ENCODE measurements at regions not wholly inside any gene's neighbourhood (a gene's known extent, or its start where the extent isn't known, plus 50 kb on each side); places are given as distances from the start of the nearest gene placed in this dataset.

DNA sequence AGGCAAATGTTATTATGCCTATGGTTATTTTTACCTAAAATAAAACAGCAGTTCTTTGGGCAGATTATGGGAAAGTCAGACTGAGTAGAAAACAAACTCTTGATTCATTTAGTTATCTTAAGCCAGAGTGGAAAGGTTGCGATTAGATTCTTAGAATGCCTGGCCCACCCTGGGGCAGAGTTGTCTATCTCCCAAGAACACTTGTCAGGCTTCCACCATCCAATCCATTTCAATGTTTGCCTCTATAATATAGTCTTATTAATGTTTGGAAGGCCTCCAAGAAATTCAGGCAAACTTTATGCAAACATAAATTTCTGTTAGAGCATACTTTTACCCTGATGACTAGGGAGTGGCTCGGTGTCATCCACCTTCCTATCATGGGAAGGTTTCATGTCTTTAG lies 207.0 kb downstream of the SLITRK6 start:
- no peak overlapping the region for H3K4me3 ChIP-seq (ENCODE audit: low read length)
- TF ChIP-seq CTCF (conservative IDR thresholded peaks at IDR 0.05; ENCODE audit: low read depth, low read length): no peak
- DNase-seq (ENCODE audit: low read depth): no peak

GRCh38 chr13:85590231-85590931 lies 208.8 kb downstream of the SLITRK6 start:
- no peak for TF ChIP-seq CTCF (conservative IDR thresholded peaks at IDR 0.05; ENCODE audit: low read depth, low read length)
- H3K4me3 ChIP-seq (ENCODE audit: low read length): no peak overlapping the region
- peak; percentile 32 for DNase-seq (ENCODE audit: low read depth)

DNA sequence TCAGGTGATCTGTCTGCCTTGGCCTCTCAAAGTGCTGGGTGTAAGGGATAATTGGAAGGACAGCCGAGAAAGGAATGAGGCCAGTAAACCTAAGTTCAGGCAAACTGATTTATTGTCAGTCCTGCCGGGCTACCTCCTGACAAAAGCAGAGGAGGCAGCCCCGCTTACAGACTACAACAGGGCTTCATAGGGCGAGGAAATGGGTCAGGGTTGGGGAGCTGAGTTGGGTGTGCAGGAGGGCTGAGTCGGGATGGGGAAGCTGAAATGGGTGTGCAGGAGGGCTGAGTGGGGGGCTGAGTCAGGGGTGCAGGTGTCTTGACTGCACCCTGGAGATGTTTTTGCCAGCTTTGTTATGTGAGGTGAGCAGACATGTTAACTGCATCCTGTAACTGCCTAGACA lies 210.2 kb downstream of the SLITRK6 start:
- DNase-seq (ENCODE audit: low read depth): no peak
- TF ChIP-seq CTCF (conservative IDR thresholded peaks at IDR 0.05; ENCODE audit: low read depth, low read length): no peak
- no peak overlapping the region for H3K4me3 ChIP-seq (ENCODE audit: low read length)

DNA sequence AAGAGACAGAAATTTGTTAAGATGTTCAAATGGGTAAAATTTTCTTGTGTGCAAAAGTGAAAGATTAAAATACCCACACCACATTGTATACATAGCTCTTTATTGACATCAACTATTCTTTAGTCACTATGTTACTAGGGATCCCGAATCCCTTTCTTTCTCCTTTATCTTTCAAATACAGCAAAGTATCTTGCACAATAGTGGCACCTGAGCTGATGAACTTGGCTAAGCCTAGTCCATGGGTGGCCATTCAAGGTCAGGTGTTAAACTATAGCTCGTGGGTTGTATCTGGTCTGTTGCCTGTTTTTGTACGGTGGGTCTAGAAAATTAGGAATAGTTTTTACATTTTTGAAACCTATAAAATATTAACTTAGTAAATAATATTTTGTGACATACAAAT lies 210.9 kb downstream of the SLITRK6 start:
- no peak overlapping the region for H3K4me3 ChIP-seq (ENCODE audit: low read length)
- TF ChIP-seq CTCF (conservative IDR thresholded peaks at IDR 0.05; ENCODE audit: low read depth, low read length): no peak
- no peak for DNase-seq (ENCODE audit: low read depth)

DNA sequence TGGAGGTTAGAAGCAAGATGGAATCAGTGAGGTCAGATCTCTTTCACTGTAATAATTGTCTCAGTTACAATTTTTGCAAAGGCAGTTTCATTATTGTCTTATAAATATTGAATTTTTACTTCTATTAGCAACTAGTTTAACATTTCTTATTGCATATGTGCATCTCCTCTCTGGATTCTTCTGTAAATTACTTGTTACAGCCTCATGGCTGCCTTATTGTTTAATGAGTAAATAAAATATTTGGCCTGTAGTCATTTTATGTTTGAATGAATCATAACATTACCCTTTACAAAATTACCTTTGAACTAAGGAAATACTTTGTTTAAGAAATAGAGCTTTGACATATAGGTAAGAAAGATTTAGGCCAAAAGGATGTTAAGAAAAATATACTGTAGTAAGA lies 212.4 kb downstream of the SLITRK6 start:
- H3K4me3 ChIP-seq (ENCODE audit: low read length): no peak overlapping the region
- TF ChIP-seq CTCF (conservative IDR thresholded peaks at IDR 0.05; ENCODE audit: low read depth, low read length): no peak
- DNase-seq (ENCODE audit: low read depth): no peak

GRCh38 chr13:85586422-85586831 lies 212.8 kb downstream of the SLITRK6 start:
- no peak overlapping the region for H3K4me3 ChIP-seq (ENCODE audit: low read length)
- no peak for DNase-seq (ENCODE audit: low read depth)
- no peak for TF ChIP-seq CTCF (conservative IDR thresholded peaks at IDR 0.05; ENCODE audit: low read depth, low read length)

- H3K4me3 ChIP-seq (ENCODE audit: low read length): no peak overlapping the region
- no peak for DNase-seq (ENCODE audit: low read depth)
- TF ChIP-seq CTCF (conservative IDR thresholded peaks at IDR 0.05; ENCODE audit: low read depth, low read length): no peak
These were observed 216.3 kb downstream of the SLITRK6 start for GRCh38 chr13:85582890-85583289.

Measured in retinal pigment epithelial cell (primary cell).